SK-N-SH treated with all-trans-retinoic acid at 6 μM for 48 hours (cell line): ENCODE measurements at regions not wholly inside any gene's neighbourhood (a gene's known extent, or its start where the extent isn't known, plus 50 kb on each side); places are given as distances from the start of the nearest gene placed in this dataset.

Source experiments
- BACH2 ChIP-seq: fragments of 250-450 bp; sonication (Bioruptor Pico); IDR thresholded peaks from 2 replicates; pipeline ENCODE4 v1.9.0; 2021; ENCODE audit warnings: mild to moderate bottlenecking, borderline replicate concordance
- CSRNP3 ChIP-seq: fragments of 250-450 bp; sonication (Bioruptor Pico); IDR thresholded peaks from 2 replicates; pipeline ENCODE4 v1.5.1; 2021; ENCODE audit warnings: mild to moderate bottlenecking, moderate library complexity
- GLIS3 ChIP-seq: fragments of 250-450 bp; sonication (Bioruptor Pico); IDR thresholded peaks from 2 replicates; pipeline ENCODE4 v1.5.0; 2020; ENCODE audit warnings: mild to moderate bottlenecking, moderate library complexity
- OSR1 ChIP-seq: fragments of 250-450 bp; sonication (Bioruptor Pico); IDR thresholded peaks from 2 replicates; pipeline ENCODE4 v1.8.0; 2022; ENCODE audit warnings: moderate library complexity, mild to moderate bottlenecking, inconsistent platforms
- PATZ1 ChIP-seq: fragments of 250-450 bp; sonication (Bioruptor Pico); IDR thresholded peaks from 2 replicates; pipeline ENCODE4 v1.8.0; 2020; ENCODE audit warnings: mild to moderate bottlenecking, moderate library complexity, borderline replicate concordance
- POU6F1 ChIP-seq: fragments of 250-450 bp; sonication (Bioruptor Pico); IDR thresholded peaks from 2 replicates; pipeline ENCODE4 v1.8.0; 2021; ENCODE audit warnings: low read depth, mild to moderate bottlenecking, moderate library complexity, borderline replicate concordance
- RARB ChIP-seq: fragments of 250-450 bp; sonication (Bioruptor Pico); IDR thresholded peaks from 2 replicates; pipeline ENCODE4 v1.8.0; 2021; ENCODE audit warnings: mild to moderate bottlenecking, moderate library complexity
- TCF4 ChIP-seq: fragments of 250-450 bp; sonication (Bioruptor Pico); IDR thresholded peaks from 2 replicates; pipeline ENCODE4 v1.8.0; 2021; ENCODE audit warnings: mild to moderate bottlenecking, moderate library complexity, borderline replicate concordance
- TSHZ2 ChIP-seq: fragments of 250-450 bp; sonication (Bioruptor Pico); IDR thresholded peaks from 2 replicates; pipeline ENCODE4 v1.5.0; 2020; ENCODE audit warnings: mild to moderate bottlenecking, moderate library complexity
- ZFP3 ChIP-seq: fragments of 250-450 bp; sonication (Bioruptor Pico); IDR thresholded peaks from 2 replicates; pipeline ENCODE4 v1.5.0; 2020; ENCODE audit warnings: mild to moderate bottlenecking, moderate library complexity
- ZFP30 ChIP-seq: fragments of 450-650 bp; formaldehyde crosslinking; IDR thresholded peaks from 2 replicates; pipeline ENCODE4 v1.5.0; 2022; ENCODE audit warnings: mild to moderate bottlenecking, moderate library complexity

- no peak for TF ChIP-seq RARB (CRISPR knock-in tag)
- no peak for TF ChIP-seq BACH2 (CRISPR knock-in tag)
- TF ChIP-seq POU6F1 (CRISPR knock-in tag): no peak
- TF ChIP-seq GLIS3 (CRISPR knock-in tag): no peak
- no peak for TF ChIP-seq OSR1
- TF ChIP-seq PATZ1 (CRISPR knock-in tag): no peak
- no peak for TF ChIP-seq ZFP3 (CRISPR knock-in tag)
- TF ChIP-seq CSRNP3 (CRISPR knock-in tag): no peak
- no peak for TF ChIP-seq TCF4 (CRISPR knock-in tag)
- no peak for TF ChIP-seq ZFP30 (CRISPR knock-in tag)
- TF ChIP-seq TSHZ2: no peak
Observed at GRCh38 chr14:39617537-39617936, 185.3 kb upstream of the FBXO33 start.
